Liver (tissue), 7 donors: ENCODE measurements at regions not wholly inside any gene's neighbourhood (a gene's known extent, or its start where the extent isn't known, plus 50 kb on each side); places are given as distances from the start of the nearest gene placed in this dataset.

Experiments used
- DNase-seq: peaks from one replicate; pipeline ENCODE4 v3.0.0-alpha.2; 2017; ENCODE audit warnings: low spot score
- H3K27ac ChIP-seq, 2 donors: one replicate each; pipeline ENCODE4 v1.7.0; 2013; ENCODE audit warnings: inconsistent platforms in 2 of 2, low read length in 2 of 2, control low read depth in 1 of 2, low read depth in 1 of 2, mild to moderate bottlenecking in 1 of 2
- H3K27me3 ChIP-seq, 4 donors: one replicate each; pipeline versions ENCODE4 v1.6.1 to v1.7.0; 2013; ENCODE audit warnings: low read length in 3 of 4, inconsistent platforms in 1 of 4, mild to moderate bottlenecking in 1 of 4, moderate library complexity in 1 of 4; ENCODE audit not compliant: control insufficient read depth in 4 of 4, insufficient read depth in 4 of 4
- H3K36me3 ChIP-seq, 4 donors: one replicate each; pipeline versions ENCODE4 v1.6.1 to v1.7.0; 2013; ENCODE audit warnings: low read length in 3 of 4, mild to moderate bottlenecking in 3 of 4, low read depth in 1 of 4, moderate library complexity in 1 of 4; ENCODE audit not compliant: control insufficient read depth in 4 of 4, insufficient read depth in 3 of 4
- H3K4me1 ChIP-seq, 4 donors: one replicate each; pipeline versions ENCODE4 v1.6.1 to v1.7.0; 2013; ENCODE audit warnings: low read length in 3 of 4, mild to moderate bottlenecking in 3 of 4, moderate library complexity in 1 of 4; ENCODE audit not compliant: control insufficient read depth in 4 of 4, insufficient read depth in 4 of 4
- H3K4me3 ChIP-seq, 3 donors: one replicate each; pipeline versions ENCODE4 v1.6.1 to v1.7.0; 2013; ENCODE audit warnings: low read length in 3 of 3, control low read depth in 1 of 3, low read depth in 1 of 3, mild to moderate bottlenecking in 1 of 3
- H3K9ac ChIP-seq, 2 donors: one replicate each; pipeline ENCODE4 v1.7.0; 2013; ENCODE audit warnings: low read length in 2 of 2, mild to moderate bottlenecking in 2 of 2, moderate library complexity in 2 of 2, control low read depth in 1 of 2, low read depth in 1 of 2
- H3K9me3 ChIP-seq, 4 donors: one replicate each; pipeline versions ENCODE4 v1.6.1 to v1.7.0; 2013; ENCODE audit warnings: low read length in 3 of 4; ENCODE audit not compliant: control insufficient read depth in 4 of 4
- ATF3 ChIP-seq: IDR thresholded peaks from 2 replicates; pipeline ENCODE4 v1.6.1; 2016; ENCODE audit warnings: antibody characterized with exemption
- CTCF ChIP-seq: fragments of 150-350 bp; IDR thresholded peaks from 2 replicates; pipeline ENCODE4 v1.5.1; 2017; ENCODE audit warnings: improper control_type of control experiment, low read depth, low read length; ENCODE audit not compliant: missing input control
- EGR1 ChIP-seq, 2 donors: IDR thresholded peaks; 2 replicates each; pipeline ENCODE4 v1.6.1; 2016 to 2018; ENCODE audit warnings: antibody characterized with exemption in 2 of 2, low read depth in 2 of 2
- FOXA1 ChIP-seq: IDR thresholded peaks from 2 replicates; pipeline ENCODE4 v1.6.1; 2016; ENCODE audit warnings: antibody characterized with exemption
- FOXA2 ChIP-seq: IDR thresholded peaks from 2 replicates; pipeline ENCODE4 v1.6.1; 2016; ENCODE audit warnings: antibody characterized with exemption
- GABPA ChIP-seq, 2 donors: IDR thresholded peaks in 1 of 2; conservative IDR thresholded peaks in 1 of 2; 2 replicates each; pipeline ENCODE4 v1.6.1; 2016; ENCODE audit warnings: antibody characterized with exemption in 2 of 2, mild to moderate bottlenecking in 1 of 2, moderate library complexity in 1 of 2
- HNF4G ChIP-seq: IDR thresholded peaks from 2 replicates; pipeline ENCODE4 v1.6.1; 2016; ENCODE audit warnings: antibody characterized with exemption
- JUND ChIP-seq, 2 donors: IDR thresholded peaks; 2 replicates each; pipeline ENCODE4 v1.6.1; 2016; ENCODE audit warnings: antibody characterized with exemption in 2 of 2
- MAX ChIP-seq: IDR thresholded peaks from 2 replicates; pipeline ENCODE4 v1.6.1; 2016; ENCODE audit warnings: antibody characterized with exemption
- NR2F2 ChIP-seq: IDR thresholded peaks from 2 replicates; pipeline ENCODE4 v1.6.1; 2016; ENCODE audit warnings: antibody characterized with exemption
- RAD21 ChIP-seq, 2 donors: IDR thresholded peaks; 2 replicates each; pipeline ENCODE4 v1.6.1; 2016; ENCODE audit warnings: antibody characterized with exemption in 2 of 2, mild to moderate bottlenecking in 2 of 2
- REST ChIP-seq: IDR thresholded peaks from 2 replicates; pipeline ENCODE4 v1.6.1; 2016; ENCODE audit warnings: antibody characterized with exemption, mild to moderate bottlenecking
- RXRA ChIP-seq, 2 donors: IDR thresholded peaks; 2 replicates each; pipeline ENCODE4 v1.6.1; 2017 to 2018; ENCODE audit warnings: antibody characterized with exemption in 2 of 2, mild to moderate bottlenecking in 1 of 2
- SP1 ChIP-seq: IDR thresholded peaks from 2 replicates; pipeline ENCODE4 v1.6.1; 2018; ENCODE audit warnings: antibody characterized with exemption, mild to moderate bottlenecking
- TAF1 ChIP-seq: conservative IDR thresholded peaks from 2 replicates; pipeline ENCODE4 v1.6.1; 2016; ENCODE audit warnings: antibody characterized with exemption, mild to moderate bottlenecking
- YY1 ChIP-seq: IDR thresholded peaks from 2 replicates; pipeline ENCODE4 v1.6.1; 2016; ENCODE audit warnings: antibody characterized with exemption, mild to moderate bottlenecking
- ZBTB33 ChIP-seq: IDR thresholded peaks from 2 replicates; pipeline ENCODE4 v1.6.1; 2016; ENCODE audit warnings: antibody characterized with exemption
- donor health status: healthy.
- donor health status: healthy.
- donor health status: healthy.
- donor health status: healthy.

GRCh38 chr11:29012507-29012906, 904.3 kb downstream of the METTL15 start (continued):
- no peak for TF ChIP-seq TAF1

- Histone ChIP-seq H3K4me3 (no peak overlapping the region), H3K9ac (no peak overlapping the region), H3K27me3 (no peaks in the 10 kb centered on the region), H3K4me1 (no peaks in the 10 kb centered on the region), H3K36me3 (no peaks in the 10 kb centered on the region), H3K9me3 (no peaks in the 10 kb centered on the region), H3K27ac (no peak overlapping the region)
- DNase-seq, result no peak
- no peak for TF ChIP-seq MAX
- no peak for TF ChIP-seq GABPA (IDR thresholded peaks at IDR 0.05 in 1 of 2, conservative IDR thresholded peaks at IDR 0.05 in 1 of 2)
- TF ChIP-seq ATF3, result no peak
- TF ChIP-seq EGR1 (IDR thresholded peaks at IDR 0.05; ENCODE audit: low read depth in 2 of 2), result no peak
- TF ChIP-seq CTCF, result no peak
- no peak for TF ChIP-seq NR2F2
- TF ChIP-seq HNF4G, result no peak
- TF ChIP-seq ZBTB33, result no peak
- no peak for TF ChIP-seq JUND (IDR thresholded peaks at IDR 0.05)
- TF ChIP-seq YY1, result no peak
- TF ChIP-seq SP1, result no peak
- TF ChIP-seq TAF1, result no peak
- no peak for TF ChIP-seq FOXA2
- no peak for TF ChIP-seq REST
- no peak for TF ChIP-seq FOXA1
- no peak for TF ChIP-seq RAD21 (IDR thresholded peaks at IDR 0.05)
- no peak for TF ChIP-seq RXRA (IDR thresholded peaks at IDR 0.05)
Observed at GRCh38 chr11:29009426-29009825, 901.2 kb downstream of the METTL15 start.
